ENCODE measurements at regions not wholly inside any gene's neighbourhood (a gene's known extent, or its start where the extent isn't known, plus 50 kb on each side); places are given as distances from the start of the nearest gene placed in this dataset.
"Not testable (repeated sequence)": the region's sequence is repeated elsewhere in the genome, so short reads cannot be mapped to it uniquely, and the experiment has no call there.

GRCh38 chr4:13994016-13994415 lies 366.5 kb upstream of the BOD1L1 start:
- Histone ChIP-seq H3K4me2 (ENCODE audit: low read depth, low read length) (no peak overlapping the region), H3K27me3 (replicated peaks; ENCODE audit: insufficient read depth, low read length) (no peaks in the 10 kb centered on the region), H3F3A (ENCODE audit: insufficient read depth, low read length) (no peaks in the 10 kb centered on the region), H4K20me1 (ENCODE audit: insufficient read depth, low read length) (no peaks in the 10 kb centered on the region), H3K9me2 (replicated peaks; ENCODE audit: insufficient read depth, low read length) (no peaks in the 10 kb centered on the region), H3K9me3 (replicated peaks; ENCODE audit: insufficient read depth, low read length) (no peaks in the 10 kb centered on the region), H3K9ac (ENCODE audit: low read length) (no peak overlapping the region), H2AFZ (ENCODE audit: low read length) (no peak overlapping the region), H3K36me3 (replicated peaks; ENCODE audit: insufficient read depth, low read length) (no peaks in the 10 kb centered on the region), H3K4me1 (ENCODE audit: low read length) (no peaks in the 10 kb centered on the region), H3K4me3 (ENCODE audit: low read length) (no peak overlapping the region), H3K79me2 (ENCODE audit: low read length) (no peaks in the 10 kb centered on the region), H3K27ac (ENCODE audit: low read length) (no peak overlapping the region)
- no peak for DNase-seq
- TF ChIP-seq, protein P1, sequence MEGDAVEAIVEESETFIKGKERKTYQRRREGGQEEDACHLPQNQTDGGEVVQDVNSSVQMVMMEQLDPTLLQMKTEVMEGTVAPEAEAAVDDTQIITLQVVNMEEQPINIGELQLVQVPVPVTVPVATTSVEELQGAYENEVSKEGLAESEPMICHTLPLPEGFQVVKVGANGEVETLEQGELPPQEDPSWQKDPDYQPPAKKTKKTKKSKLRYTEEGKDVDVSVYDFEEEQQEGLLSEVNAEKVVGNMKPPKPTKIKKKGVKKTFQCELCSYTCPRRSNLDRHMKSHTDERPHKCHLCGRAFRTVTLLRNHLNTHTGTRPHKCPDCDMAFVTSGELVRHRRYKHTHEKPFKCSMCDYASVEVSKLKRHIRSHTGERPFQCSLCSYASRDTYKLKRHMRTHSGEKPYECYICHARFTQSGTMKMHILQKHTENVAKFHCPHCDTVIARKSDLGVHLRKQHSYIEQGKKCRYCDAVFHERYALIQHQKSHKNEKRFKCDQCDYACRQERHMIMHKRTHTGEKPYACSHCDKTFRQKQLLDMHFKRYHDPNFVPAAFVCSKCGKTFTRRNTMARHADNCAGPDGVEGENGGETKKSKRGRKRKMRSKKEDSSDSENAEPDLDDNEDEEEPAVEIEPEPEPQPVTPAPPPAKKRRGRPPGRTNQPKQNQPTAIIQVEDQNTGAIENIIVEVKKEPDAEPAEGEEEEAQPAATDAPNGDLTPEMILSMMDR (IDR thresholded peaks at IDR 0.05; ENCODE audit: low read length): no peak
- TF ChIP-seq EZH2 (optimal IDR thresholded peaks at IDR 0.05; ENCODE audit: low read depth, low read length) (no peak), EZH2phosphoT487 (IDR thresholded peaks at IDR 0.05; ENCODE audit: low read length) (no peak)

DNA sequence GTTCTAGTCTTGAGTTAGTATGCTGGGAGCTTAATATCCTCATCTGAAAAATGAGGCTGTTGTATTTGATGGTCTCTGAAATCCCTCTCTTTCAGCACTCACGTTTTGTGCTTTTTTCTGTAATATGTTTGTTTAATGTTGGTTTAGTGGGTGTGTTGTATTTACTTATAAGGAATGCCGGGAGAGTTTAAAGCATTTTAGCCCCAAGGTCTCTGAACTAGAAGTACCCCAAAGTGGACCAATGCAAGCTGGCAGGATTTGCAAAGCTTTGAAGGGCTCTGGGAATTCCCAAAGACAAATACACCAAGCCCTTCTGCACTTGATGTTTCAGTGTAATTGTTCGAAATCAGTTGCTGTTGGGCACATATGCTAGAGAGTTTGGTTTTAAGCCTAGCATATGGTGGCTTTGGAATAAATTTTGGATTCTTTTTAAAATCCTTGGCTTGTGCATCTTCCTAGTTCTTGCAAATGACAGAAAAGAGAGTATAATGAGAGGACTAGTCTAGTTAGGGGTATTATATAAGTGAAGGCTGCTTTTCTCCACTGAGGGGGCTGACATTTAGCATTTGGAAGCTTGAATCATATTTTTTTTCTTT lies 371.4 kb upstream of the BOD1L1 start:
- no peak overlapping the region for H3K9ac ChIP-seq (ENCODE audit: low read length)
- TF ChIP-seq, protein P1 (IDR thresholded peaks at IDR 0.05; ENCODE audit: low read length): no peak
- TF ChIP-seq EZH2 (optimal IDR thresholded peaks at IDR 0.05; ENCODE audit: low read depth, low read length): no peak
- TF ChIP-seq EZH2phosphoT487 (IDR thresholded peaks at IDR 0.05; ENCODE audit: low read length): no peak
- H3K4me1 ChIP-seq (ENCODE audit: low read length): no peaks in the 10 kb centered on the region
- no peaks in the 10 kb centered on the region for H3K9me3 ChIP-seq (replicated peaks; ENCODE audit: insufficient read depth, low read length)
- no peak for DNase-seq
- no peaks in the 10 kb centered on the region for H4K20me1 ChIP-seq (ENCODE audit: insufficient read depth, low read length)
- no peaks in the 10 kb centered on the region for H3K79me2 ChIP-seq (ENCODE audit: low read length)
- H3K4me3 ChIP-seq (ENCODE audit: low read length): no peak overlapping the region
- H3K27ac ChIP-seq (ENCODE audit: low read length): no peak overlapping the region
- no peak overlapping the region for H3K4me2 ChIP-seq (ENCODE audit: low read depth, low read length)
- no peaks in the 10 kb centered on the region for H3F3A ChIP-seq (ENCODE audit: insufficient read depth, low read length)
- H2AFZ ChIP-seq (ENCODE audit: low read length): no peak overlapping the region
- H3K36me3 ChIP-seq (replicated peaks; ENCODE audit: insufficient read depth, low read length): no peaks in the 10 kb centered on the region
- H3K9me2 ChIP-seq (replicated peaks; ENCODE audit: insufficient read depth, low read length): no peaks in the 10 kb centered on the region
- H3K27me3 ChIP-seq (replicated peaks; ENCODE audit: insufficient read depth, low read length): no peaks in the 10 kb centered on the region

- DNase-seq: no peak
- Histone ChIP-seq H3K9ac (ENCODE audit: low read length) (no peak overlapping the region), H3K27ac (ENCODE audit: low read length) (no peak overlapping the region), H3K36me3 (replicated peaks; ENCODE audit: insufficient read depth, low read length) (no peaks in the 10 kb centered on the region), H3K4me1 (ENCODE audit: low read length) (no peaks in the 10 kb centered on the region), H3F3A (ENCODE audit: insufficient read depth, low read length) (no peaks in the 10 kb centered on the region), H3K79me2 (ENCODE audit: low read length) (no peaks in the 10 kb centered on the region), H3K9me2 (replicated peaks; ENCODE audit: insufficient read depth, low read length) (no peaks in the 10 kb centered on the region), H4K20me1 (ENCODE audit: insufficient read depth, low read length) (no peaks in the 10 kb centered on the region), H3K4me3 (ENCODE audit: low read length) (no peak overlapping the region), H2AFZ (ENCODE audit: low read length) (no peak overlapping the region), H3K9me3 (replicated peaks; ENCODE audit: insufficient read depth, low read length) (no peaks in the 10 kb centered on the region), H3K27me3 (replicated peaks; ENCODE audit: insufficient read depth, low read length) (no peaks in the 10 kb centered on the region), H3K4me2 (ENCODE audit: low read depth, low read length) (no peak overlapping the region)
- TF ChIP-seq, protein P1 (IDR thresholded peaks at IDR 0.05; ENCODE audit: low read length): no peak
- TF ChIP-seq EZH2 (optimal IDR thresholded peaks at IDR 0.05; ENCODE audit: low read depth, low read length): no peak
- no peak for TF ChIP-seq EZH2phosphoT487 (IDR thresholded peaks at IDR 0.05; ENCODE audit: low read length)
These were observed 372.7 kb upstream of the BOD1L1 start for GRCh38 chr4:14000091-14000814.

GRCh38 chr4:14002331-14002730 lies 374.8 kb upstream of the BOD1L1 start:
- not testable (repeated sequence) for H3K27me3 ChIP-seq (replicated peaks; ENCODE audit: insufficient read depth, low read length); H3K4me2 ChIP-seq (ENCODE audit: low read depth, low read length); H4K20me1 ChIP-seq (ENCODE audit: insufficient read depth, low read length); H3K9me2 ChIP-seq (replicated peaks; ENCODE audit: insufficient read depth, low read length); H2AFZ ChIP-seq (ENCODE audit: low read length); H3K4me1 ChIP-seq (ENCODE audit: low read length); H3F3A ChIP-seq (ENCODE audit: insufficient read depth, low read length); H3K27ac ChIP-seq (ENCODE audit: low read length); H3K36me3 ChIP-seq (replicated peaks; ENCODE audit: insufficient read depth, low read length); H3K79me2 ChIP-seq (ENCODE audit: low read length); H3K9me3 ChIP-seq (replicated peaks; ENCODE audit: insufficient read depth, low read length); DNase-seq; H3K9ac ChIP-seq (ENCODE audit: low read length); H3K4me3 ChIP-seq (ENCODE audit: low read length)

All from MM.1S (cell line).